HG02759 (cell line): ENCODE measurements at regions not wholly inside any gene's neighbourhood (a gene's known extent, or its start where the extent isn't known, plus 50 kb on each side); places are given as distances from the start of the nearest gene placed in this dataset.
"Not testable (repeated sequence)": the region's sequence is repeated elsewhere in the genome, so short reads cannot be mapped to it uniquely, and the experiment has no call there.

Source experiments
- ATAC-seq: cut with Tn5 transposase; IDR thresholded peaks from one replicate; pipeline ENCODE4 v1.9.1; 2021; ENCODE audit warnings: mild to moderate bottlenecking, moderate library complexity; ENCODE audit not compliant: unreplicated experiment

- ATAC-seq, result not testable (repeated sequence)
Measured at GRCh38 chr17:30689266-30690000, 135.1 kb downstream of the CRLF3 start.

- ATAC-seq, result not testable (repeated sequence)
Measured at GRCh38 chr17:30686538-30687479, 137.7 kb downstream of the CRLF3 start.

- not testable (repeated sequence) for ATAC-seq
Measured at GRCh38 chr17:30682280-30682679, 142.2 kb downstream of the CRLF3 start.

GRCh38 chr17:30680681-30681080 lies 143.8 kb downstream of the CRLF3 start:
- not testable (repeated sequence) for ATAC-seq

DNA sequence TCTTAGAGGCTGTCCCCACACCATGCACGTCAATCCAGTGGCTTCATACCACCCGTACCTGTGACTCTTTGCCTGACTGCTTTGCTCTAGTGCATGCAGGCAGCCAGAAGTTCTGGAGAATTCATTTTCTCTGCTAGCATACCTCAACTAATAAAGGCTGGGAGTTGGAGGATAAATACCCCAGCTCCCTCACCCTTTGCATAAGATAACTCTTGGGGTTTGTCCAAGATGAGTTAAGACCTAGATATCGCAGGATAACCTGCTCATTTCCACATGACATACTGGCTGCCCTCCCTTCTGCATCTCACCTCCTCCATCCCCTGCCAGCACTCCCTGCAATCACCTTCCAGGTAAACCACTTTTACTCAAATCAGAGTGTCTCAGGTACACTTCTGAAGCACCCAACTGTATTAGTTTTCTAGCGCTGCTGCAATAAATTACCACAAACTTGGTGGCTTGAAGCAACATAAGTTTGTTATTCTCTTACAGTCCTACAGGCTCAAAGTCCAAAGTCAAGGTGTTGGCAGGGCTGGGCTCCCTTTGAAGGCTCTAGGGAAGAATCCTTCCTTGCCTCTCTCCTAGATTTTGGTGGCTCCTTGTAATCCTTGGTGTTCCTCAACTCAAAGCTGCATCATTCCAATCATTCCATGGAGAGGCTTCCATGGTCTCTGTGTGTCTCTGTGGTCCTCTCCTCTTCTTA lies 146.8 kb downstream of the CRLF3 start:
- no peak for ATAC-seq

DNA sequence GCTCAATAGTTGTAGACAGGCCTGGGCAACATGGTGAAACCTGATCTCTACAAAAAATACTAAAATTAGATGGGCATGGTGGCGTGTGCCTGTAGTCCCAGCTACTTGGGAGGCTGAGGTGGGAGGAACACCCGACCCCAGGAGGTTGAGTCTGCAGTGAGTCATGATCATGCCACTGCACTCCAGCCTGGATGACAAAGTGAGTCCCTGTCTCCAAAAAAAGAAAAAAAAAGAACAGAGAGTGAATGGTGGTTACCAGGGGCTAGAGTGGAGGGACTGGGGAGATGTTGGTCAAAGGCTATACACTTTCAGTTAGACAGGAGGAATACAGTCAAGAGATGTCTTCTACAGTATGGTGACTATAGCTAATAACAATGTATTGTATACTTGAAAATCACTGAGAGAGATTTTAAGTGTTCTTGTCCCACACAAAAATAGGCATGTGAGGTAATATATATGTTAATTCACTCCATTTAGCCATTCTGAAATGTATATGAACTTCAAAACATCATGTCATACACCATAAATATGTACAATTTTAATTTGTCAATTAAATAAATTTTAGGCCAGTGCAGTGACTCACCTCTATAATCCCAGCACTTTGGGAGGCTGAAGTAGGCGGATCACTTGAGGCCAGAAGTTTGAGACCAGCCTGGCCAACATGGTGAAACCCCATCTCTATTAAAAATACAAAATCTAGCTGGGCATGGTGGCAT lies 148.6 kb downstream of the CRLF3 start:
- not testable (repeated sequence) for ATAC-seq

- ATAC-seq, result not testable (repeated sequence)
Measured at GRCh38 chr17:30669217-30669649, 155.3 kb downstream of the CRLF3 start.

GRCh38 chr17:30668360-30669181 lies 155.9 kb downstream of the CRLF3 start:
- ATAC-seq, result not testable (repeated sequence)

- not testable (repeated sequence) for ATAC-seq
Measured at GRCh38 chr17:30667657-30668359, 156.7 kb downstream of the CRLF3 start.

DNA sequence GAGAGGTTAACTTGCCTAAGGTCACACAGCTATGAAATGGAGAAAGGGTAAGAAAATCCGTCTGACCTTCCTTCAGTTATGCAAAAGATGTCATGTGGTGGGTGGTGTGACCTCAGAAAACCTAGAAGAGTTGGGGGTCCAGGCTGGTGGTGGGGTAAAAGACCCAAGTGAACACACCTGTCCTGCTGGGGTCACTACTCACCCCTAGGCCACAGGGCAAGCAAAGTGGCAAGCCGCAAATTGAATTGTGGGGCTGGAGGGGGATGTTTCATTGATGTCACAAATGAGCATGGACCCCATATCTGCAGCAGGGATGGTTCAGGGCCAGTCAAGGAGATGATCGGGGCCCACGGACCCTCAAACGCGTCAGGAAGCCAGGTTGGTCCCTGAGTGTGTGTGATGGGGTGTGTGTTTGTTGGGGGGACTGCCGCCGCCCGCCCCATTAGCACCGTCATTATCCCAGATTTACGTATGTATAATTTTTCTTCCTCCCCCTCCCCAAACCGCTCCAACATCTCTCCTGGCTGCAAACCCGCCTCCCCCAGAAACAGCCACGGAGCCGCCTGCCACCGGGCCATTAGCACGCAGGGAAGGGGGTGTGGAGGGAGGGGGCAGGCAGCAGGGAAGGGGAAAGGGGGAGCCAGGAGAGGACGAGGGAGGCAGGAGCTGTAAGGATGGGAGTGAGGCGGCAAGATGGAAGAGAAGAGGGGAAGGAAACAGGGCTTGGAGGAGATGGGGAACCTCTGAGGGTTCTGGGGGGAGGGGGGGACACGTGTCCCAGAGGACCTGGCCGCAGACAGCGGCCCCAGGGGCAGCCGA lies 157.4 kb downstream of the CRLF3 start:
- ATAC-seq, result not testable (repeated sequence)

DNA sequence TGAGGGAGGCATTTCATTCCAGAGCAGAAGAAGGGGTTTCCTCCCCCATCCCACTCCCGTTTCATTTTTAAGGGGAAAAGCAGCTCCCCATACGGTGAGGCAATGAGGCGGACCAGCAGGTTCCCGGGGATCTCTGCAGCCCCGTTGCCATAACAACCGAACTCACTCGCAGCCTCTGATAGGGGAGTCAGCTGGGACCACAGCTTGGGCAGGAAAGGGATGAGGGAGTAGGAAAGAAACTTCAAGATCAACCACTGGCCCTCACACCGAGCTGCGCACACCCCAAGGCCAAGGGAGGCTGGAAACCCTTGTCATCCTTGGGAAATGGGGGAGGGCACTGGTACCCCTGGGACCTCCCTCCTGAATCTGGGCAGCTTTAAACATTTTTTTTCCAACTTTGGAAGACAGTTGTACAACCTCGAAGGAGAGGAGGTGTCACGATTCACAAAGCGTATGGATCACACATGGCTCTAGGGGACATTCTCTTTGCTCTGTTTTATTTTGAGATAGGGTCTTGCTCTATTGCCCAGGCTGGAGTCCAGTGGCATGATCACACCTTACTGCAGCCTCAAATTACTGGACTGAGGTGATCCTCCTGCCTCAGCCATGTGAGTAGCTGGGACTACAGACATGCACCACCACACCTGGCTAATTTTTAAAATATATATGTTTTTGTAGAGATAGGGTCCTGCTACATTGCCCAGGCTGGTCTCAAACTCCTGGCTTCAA lies 160.6 kb downstream of the CRLF3 start:
- ATAC-seq, result not testable (repeated sequence)

DNA sequence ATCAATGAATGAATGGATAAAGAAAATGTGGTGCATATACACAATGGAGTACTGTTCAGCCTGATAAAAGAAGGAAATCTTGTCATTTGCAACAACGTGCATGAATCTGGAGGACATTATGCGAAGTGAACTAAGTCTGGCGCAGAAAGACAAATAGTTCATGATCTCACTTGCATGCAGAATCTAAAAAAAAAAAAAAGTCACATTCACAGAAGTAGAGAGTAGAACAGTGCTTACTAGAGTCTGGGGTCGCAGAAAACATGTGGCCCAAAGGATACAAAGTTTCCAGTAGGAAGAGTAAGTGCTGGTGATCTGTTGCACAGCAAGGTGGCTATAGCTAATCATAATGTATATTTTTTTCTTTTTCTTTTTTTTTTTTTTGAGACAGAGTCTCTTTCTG lies 167.3 kb downstream of the CRLF3 start:
- ATAC-seq, result not testable (repeated sequence)

- ATAC-seq, result not testable (repeated sequence)
Measured at GRCh38 chr17:30653038-30653437, 171.5 kb downstream of the CRLF3 start.

DNA sequence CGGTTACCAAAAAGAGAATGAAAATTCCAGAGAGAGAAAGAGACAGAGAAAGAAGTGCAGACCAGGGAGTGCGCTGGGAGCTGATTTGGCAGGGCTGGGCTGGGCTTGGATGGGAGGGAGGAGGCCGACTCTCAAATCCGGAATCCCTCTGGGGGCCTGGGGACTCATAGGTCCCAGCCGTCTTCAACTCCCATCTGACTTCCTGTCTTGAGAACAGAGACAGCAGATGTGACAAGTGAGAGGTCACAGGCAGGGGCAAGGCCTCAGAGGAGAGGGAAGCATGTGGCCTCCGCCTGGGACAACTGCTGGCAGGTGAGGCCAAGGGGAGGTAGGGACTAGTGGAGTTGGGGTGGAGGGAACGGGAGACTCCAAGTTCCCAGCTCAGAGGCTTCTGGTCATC lies 172.9 kb downstream of the GOSR1 start:
- not testable (repeated sequence) for ATAC-seq

- not testable (repeated sequence) for ATAC-seq
Measured at GRCh38 chr17:30648015-30648620, 170.9 kb downstream of the GOSR1 start.

GRCh38 chr17:30645875-30646274 lies 168.7 kb downstream of the GOSR1 start:
- ATAC-seq, result not testable (repeated sequence)

GRCh38 chr17:30644713-30645112 lies 167.5 kb downstream of the GOSR1 start:
- not testable (repeated sequence) for ATAC-seq
